GM19455 (cell line): ENCODE measurements at regions not wholly inside any gene's neighbourhood (a gene's known extent, or its start where the extent isn't known, plus 50 kb on each side); places are given as distances from the start of the nearest gene placed in this dataset.
"Not testable (repeated sequence)": the region's sequence is repeated elsewhere in the genome, so short reads cannot be mapped to it uniquely, and the experiment has no call there.

Experiments
- ATAC-seq: cut with Tn5 transposase; IDR thresholded peaks from one replicate; pipeline ENCODE4 v1.9.1; 2021; ENCODE audit not compliant: unreplicated experiment

- no peak for ATAC-seq
Observed at GRCh38 chr17:56690441-56691291, 97.2 kb downstream of the NOG start.

DNA sequence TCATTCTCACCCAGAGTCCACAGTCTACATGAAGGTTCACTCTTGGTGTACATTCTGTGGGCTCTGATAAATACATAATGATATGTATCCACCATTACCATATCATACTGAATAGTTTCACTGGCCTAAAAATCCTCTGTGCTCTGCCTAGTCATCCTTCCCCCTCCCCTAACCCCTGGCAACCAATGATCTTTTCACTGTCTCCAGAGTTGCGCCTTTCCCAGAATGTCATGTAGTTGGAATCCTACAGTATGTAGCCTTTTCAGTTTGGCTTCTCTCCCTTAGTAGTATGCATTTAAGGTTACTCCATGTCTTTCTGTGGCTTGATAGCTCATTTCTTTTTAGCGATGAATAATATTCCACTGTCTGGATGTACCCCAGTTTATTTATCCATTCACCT lies 101.3 kb downstream of the NOG start:
- no peak for ATAC-seq

DNA sequence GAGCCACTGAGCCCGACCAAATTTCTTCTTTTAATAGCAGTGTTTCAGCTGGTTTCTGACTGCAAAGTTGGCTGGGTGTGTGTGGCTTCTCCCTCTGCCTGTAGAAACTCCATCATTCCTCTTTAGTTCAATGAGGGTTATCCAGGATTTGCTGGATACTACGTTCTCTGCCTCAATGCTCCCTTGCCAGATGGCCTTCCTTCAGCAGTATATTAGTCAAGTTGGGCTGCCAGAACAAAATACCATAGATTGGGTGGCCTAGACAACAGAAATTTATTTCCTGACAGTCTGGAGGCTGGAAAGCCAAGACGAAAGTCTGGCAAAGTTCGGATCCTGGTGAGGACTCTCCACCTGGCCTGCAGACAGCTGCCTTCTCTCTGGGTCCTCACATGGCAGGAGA lies 103.7 kb downstream of the NOG start:
- ATAC-seq: no peak

DNA sequence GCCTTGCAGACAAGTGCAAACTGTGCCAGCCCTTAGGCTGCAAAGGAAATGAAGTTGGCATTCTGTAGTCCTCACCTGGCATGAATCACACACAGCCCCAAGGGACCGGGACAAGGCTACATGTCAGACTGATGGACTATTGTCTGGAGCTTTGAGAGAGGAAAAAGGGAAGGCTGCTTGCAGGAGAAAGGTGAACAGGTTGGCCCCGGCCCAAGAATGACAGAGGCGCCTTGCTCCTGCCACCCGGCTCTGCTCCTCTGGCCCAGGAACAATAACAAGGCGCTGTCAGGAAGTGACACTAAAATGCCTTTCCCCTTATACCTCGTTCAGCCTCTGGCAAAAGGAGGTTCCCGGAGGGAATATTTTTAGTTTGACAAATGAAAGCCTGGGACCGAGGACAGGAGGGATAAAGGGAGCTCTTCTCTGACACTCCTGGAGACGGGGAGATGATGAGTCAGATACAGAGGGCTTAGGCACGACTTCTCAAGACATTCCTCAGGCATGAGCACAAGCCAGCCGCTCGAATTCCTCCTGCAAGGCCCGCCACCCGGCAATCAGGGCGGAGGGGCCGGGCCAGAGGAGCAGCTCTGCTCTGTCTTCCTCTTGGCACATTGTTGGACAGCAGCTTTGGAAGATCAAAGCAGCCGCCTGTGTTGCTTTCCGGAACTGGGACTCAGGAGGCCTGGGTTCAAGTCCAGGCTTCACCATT lies 105.8 kb downstream of the NOG start:
- no peak for ATAC-seq

DNA sequence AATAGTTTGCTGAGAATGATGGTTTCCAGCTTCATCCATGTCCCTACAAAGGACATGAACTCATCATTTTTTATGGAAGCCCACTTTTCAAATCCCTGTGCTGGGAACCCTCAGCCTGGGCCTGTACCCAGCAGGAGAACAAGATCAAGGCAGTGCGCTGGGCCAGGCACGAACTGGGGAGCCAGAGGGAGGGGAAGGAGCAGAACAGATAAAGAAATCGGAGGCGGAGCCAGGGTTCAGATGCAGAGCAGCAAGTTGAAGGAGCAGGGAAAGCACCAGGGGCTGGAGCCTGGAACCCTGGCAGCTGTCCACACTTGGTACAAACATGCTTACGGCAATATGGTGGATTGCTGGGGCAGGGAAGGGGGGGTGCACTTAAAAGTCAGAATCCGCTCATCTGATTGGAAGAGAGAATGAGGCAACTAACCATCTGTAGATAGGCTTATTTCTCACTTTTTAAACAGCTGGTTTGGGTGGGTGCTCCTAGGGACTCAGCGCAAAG lies 107.5 kb downstream of the NOG start:
- no peak for ATAC-seq

DNA sequence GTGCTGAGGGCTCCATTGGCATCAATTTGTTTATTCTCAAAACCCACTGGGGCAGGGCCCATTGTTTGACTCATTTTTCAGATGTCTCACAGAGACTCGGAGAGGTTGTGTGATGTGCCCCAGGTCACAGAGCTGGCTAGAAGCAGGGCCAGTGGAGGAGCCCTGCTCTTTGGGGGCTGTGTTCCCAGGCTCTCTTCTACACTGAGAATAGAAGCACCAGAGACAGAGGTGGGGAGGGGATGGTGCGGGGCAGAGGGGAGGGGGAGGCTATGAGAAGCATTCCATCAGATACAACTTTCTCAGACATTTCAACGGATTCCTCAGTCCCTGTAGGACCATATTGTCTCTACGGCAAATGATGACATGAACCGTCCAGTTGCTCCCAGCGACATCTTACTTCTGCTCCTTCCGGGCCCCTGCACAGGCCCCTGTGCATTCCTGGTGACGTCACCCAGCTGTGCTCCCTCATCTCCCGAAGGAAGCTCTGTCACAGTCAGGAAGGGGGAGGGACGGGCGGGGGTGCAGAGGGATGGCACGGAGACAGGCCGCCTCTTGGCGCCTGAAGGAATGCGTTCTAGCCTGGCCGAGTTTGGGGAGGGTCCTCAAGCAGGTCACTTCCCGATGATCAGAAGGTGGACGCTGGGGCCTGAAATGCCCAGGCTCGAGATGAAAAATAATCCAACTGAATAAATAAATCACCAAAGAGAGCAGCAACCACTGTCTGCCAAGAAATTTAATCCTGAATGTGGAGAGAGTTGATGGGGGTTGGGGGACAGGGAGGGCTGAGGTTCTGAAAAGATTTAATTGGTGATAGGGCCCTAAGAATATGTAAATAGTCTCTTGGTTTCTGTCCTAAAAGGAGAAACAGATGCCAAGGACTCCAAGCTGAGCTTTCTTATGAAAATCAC lies 114.1 kb downstream of the NOG start:
- ATAC-seq: no peak

DNA sequence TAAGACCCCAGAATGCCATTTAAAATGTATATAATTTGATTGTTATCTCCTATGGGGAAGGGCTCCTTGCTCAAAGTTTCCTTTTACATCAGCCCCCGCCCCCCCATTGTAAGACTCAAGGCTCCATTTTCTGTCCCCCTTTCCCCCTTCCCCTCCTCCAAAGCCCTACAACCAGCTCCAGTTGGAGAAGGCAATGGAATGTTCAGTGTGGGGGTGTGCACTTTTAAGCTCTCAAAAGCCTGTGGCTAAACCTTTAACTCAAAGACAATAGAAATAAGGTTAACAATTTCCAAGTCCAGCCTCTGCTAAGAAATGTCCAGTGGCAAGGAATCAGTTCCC lies 114.7 kb downstream of the NOG start:
- ATAC-seq: no peak

GRCh38 chr17:56708670-56709410 lies 115.3 kb downstream of the NOG start:
- no peak for ATAC-seq

DNA sequence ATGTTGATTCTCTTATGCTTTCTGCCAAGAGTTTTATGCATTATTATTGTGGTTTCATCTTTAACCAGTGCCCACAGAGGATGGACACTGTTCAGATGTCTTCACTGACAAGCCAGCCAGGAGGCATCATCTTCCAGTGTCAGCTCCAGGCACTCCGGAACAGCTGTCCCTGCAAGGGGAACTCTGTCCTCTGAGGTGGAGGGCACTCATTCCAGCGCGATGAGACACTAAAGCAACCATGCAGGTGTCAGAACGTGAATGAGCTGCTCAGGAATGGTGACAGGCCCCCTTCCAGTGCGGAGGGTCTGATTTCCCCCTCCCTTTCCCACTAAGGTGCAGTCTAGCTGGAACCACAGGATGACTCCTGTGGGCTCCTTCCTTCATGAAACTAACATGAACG lies 117.5 kb downstream of the NOG start:
- no peak for ATAC-seq

DNA sequence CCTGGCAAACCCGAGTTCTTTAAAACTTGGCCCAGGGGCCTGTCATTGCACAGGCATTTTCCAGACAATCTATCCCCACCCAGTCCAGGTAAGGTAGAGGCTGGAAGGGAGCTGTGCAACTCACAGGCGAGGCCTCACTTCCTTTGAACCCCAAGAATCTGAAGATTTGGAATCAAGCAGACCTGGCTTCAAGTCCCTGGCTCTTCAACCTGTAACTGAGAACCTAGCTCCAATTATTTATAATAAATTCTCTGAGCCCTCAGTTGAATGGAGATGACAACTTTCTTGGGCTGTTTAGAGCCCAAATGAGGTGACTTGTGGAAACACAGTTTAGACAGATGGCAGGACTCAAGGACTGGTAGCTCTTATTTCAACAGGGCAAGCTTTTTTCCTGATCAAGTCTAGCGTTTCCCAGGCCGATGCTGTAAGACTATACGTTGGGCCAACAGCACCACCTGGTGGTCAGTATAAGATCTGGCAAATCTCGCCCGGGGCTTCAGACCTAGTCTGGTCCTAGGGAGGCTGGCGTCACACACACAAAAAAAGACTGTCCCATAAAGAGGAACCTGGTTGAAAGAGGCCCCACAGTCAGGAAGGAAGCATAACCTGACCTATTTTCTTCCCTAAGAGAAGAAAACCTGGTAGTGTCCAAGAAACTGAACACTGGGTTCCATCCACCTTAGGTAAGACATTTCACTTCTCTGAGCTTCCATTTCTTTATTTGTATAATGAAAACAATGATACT lies 117.9 kb downstream of the C17orf67 start:
- peak; percentile 94 for ATAC-seq

GRCh38 chr17:56717471-56717870 lies 116.2 kb downstream of the C17orf67 start:
- no peak for ATAC-seq

DNA sequence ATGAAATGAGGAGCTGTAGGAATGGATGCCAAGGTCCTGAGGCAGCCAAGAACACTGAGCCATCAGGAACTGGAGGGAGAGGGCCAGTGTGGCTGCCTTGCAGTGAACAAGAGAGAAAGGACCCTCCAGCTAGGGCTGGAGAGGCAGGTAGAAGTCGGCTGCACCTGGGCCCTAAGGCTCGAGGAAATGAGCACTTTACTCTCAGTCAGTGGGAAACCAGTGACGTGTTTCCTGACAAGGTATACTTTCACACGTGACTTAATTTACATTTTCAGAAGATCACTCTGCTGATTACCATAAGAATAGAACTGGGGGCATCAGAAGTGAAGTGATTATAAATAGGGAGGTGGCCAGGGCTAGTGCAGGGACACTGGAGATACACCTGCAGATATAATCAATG lies 115.2 kb downstream of the C17orf67 start:
- no peak for ATAC-seq

- no peak for ATAC-seq
Observed at GRCh38 chr17:56723421-56723820, 110.3 kb downstream of the C17orf67 start.

DNA sequence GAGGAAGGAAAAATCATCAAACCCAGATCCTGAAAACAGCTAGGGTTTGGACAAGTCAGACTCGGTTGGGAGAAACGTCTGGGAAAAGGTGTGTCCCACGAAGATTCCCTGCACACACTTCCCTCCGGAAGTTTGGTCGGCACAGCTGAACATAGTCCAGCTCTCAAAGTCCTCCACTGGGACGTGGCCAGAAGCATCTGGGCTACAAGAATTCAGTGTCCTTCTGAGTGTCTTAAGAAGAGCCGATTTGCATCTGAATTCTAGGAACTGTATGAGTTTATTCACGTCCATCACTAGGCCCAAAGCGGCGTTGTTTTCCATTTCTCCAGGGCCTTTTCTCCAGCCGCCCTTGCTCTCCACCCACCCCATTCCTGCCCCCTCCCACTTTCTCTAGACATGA lies 109.1 kb downstream of the C17orf67 start:
- no peak for ATAC-seq

DNA sequence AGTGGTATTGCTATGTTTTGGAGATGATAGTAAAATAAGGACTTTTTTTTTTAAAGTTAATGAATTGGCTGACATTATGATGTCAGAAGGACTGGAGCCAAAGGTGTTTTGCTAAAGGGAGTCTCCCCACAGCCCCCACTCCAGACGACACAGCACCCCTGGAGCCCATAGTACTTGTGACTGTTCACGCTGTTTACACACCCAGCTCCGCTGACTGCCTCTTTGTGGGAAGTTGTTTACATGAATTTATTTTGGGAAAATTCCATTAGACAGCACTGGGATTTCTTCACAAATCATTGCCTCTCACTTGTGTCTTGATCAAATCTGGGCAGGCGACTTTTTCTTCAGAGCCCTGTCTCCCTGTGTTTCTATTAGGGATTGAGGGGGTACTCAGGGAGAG lies 108.6 kb downstream of the C17orf67 start:
- ATAC-seq: no peak

GRCh38 chr17:56727876-56728617 lies 105.7 kb downstream of the C17orf67 start:
- no peak for ATAC-seq

DNA sequence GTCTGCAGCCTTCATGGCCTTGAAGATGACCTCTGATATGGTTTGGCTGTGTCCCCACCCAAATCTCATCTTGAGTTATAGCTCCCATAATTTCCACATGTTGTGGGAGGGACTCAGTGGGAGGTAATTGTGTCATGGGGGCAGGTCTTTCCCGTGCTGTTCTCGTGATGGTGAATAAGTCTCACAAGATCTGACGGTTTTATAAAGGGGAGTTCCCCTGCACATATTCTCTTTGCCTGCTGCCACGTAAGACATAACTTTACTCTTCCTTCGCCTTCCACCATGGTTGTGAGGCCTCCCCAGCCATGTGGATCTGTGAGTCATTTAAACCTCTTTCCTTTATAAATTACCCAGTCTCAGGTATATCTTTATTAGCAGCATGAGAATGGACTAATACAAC lies 102.6 kb downstream of the C17orf67 start:
- not testable (repeated sequence) for ATAC-seq

- no peak for ATAC-seq
Observed at GRCh38 chr17:56733833-56734232, 99.9 kb downstream of the C17orf67 start.

GRCh38 chr17:56735842-56736241 lies 97.9 kb downstream of the C17orf67 start:
- no peak for ATAC-seq
